ENCODE measurements at regions not wholly inside any gene's neighbourhood (a gene's known extent, or its start where the extent isn't known, plus 50 kb on each side); places are given as distances from the start of the nearest gene placed in this dataset.
"Not testable (repeated sequence)": the region's sequence is repeated elsewhere in the genome, so short reads cannot be mapped to it uniquely, and the experiment has no call there.

DNA sequence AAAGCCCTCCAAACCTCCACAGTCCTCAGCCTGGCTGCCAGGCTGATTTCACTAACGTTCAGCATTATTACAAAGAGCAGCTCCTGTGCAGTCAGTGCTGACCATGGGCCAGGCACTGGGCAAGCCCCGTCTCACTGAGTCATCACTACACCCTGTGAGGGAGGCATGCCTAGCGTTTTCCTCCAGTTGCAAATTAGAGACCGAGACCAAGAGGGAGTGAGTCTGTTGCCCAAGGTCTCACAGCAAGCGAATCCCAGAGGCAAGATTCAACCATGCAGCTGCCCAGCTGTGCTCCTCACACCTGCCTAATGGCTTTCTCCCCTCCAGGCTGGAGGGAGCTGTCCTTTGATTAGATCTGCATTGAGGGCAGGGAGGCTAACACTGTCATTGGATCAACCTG lies 229.3 kb upstream of the LHX5 start:
- H3K4me3 ChIP-seq, result no peak overlapping the region
- H3K27me3 ChIP-seq, result no peaks in the 10 kb centered on the region
- intact Hi-C loops (cut with DNase I; ENCODE audit: low total_unique reads), result no loop called here
- no peaks in the 10 kb centered on the region for H3K4me1 ChIP-seq
- TF ChIP-seq, protein P1, sequence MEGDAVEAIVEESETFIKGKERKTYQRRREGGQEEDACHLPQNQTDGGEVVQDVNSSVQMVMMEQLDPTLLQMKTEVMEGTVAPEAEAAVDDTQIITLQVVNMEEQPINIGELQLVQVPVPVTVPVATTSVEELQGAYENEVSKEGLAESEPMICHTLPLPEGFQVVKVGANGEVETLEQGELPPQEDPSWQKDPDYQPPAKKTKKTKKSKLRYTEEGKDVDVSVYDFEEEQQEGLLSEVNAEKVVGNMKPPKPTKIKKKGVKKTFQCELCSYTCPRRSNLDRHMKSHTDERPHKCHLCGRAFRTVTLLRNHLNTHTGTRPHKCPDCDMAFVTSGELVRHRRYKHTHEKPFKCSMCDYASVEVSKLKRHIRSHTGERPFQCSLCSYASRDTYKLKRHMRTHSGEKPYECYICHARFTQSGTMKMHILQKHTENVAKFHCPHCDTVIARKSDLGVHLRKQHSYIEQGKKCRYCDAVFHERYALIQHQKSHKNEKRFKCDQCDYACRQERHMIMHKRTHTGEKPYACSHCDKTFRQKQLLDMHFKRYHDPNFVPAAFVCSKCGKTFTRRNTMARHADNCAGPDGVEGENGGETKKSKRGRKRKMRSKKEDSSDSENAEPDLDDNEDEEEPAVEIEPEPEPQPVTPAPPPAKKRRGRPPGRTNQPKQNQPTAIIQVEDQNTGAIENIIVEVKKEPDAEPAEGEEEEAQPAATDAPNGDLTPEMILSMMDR (IDR thresholded peaks at IDR 0.05), result no peak
- no peak for TF ChIP-seq POLR2A (IDR thresholded peaks at IDR 0.05)
- no peak overlapping the region for H3K27ac ChIP-seq
- no peaks in the 10 kb centered on the region for H3K9me3 ChIP-seq
- WGBS, 2 donors, result 21 to 29% methylated on average over 3 to 5 of the region's 5 CpGs
- no peaks in the 10 kb centered on the region for H3K36me3 ChIP-seq (ENCODE audit: low read depth, missing control alignments)
- no peak for DNase-seq

DNA sequence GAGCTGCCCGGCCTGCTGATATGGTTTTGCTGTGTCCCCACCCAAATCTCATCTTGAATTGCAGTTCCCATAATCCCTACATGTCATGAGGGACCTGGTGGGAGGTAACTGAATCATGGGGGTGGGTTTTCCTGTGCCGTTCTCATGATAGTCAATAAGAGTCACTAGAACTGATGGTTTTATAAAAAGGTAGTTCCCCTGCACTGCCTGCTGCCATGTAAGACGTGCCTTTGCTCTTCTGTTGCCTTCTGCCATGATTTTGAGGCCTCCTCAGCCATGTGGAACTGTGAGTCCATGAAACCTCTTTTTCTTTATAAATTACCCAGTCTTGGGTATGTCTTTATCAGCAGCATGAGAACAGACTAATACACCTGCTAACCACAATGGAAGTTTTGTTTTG lies 228.3 kb upstream of the LHX5 start:
- H3K9me3 ChIP-seq; DNase-seq; H3K4me1 ChIP-seq; H3K27me3 ChIP-seq; H3K36me3 ChIP-seq (ENCODE audit: low read depth, missing control alignments); H3K27ac ChIP-seq; H3K4me3 ChIP-seq; intact Hi-C loops (cut with DNase I; ENCODE audit: low total_unique reads): not testable (repeated sequence)
- WGBS, 2 donors, result 61 to 74% methylated on average over 3 of the region's 3 CpGs

DNA sequence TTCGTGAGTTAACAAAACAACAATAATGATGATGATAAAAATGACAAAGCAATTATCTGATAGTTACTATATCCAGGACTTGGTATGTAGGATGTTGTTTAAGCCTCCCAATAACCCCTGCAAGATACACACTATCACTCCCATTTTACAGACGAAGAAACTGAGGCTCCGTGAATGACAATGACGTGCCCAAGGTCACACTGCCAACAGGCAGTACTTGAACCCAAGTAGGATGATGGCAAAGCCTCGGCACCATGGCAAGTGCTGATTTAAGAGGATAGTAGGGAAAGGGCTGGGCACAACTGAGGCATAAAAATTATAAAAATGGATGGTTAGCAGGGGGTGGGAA lies 226.8 kb upstream of the LHX5 start:
- DNase-seq, result no peak
- H3K27ac ChIP-seq, result no peak overlapping the region
- no peak overlapping the region for H3K4me3 ChIP-seq
- no peaks in the 10 kb centered on the region for H3K36me3 ChIP-seq (ENCODE audit: low read depth, missing control alignments)
- H3K9me3 ChIP-seq, result no peaks in the 10 kb centered on the region
- no peaks in the 10 kb centered on the region for H3K4me1 ChIP-seq
- WGBS, 2 donors, result 56 to 74% methylated on average over 5 of the region's 5 CpGs
- no peaks in the 10 kb centered on the region for H3K27me3 ChIP-seq
- TF ChIP-seq POLR2A (IDR thresholded peaks at IDR 0.05), result no peak
- TF ChIP-seq, protein P1 (IDR thresholded peaks at IDR 0.05), result no peak
- intact Hi-C loops (cut with DNase I; ENCODE audit: low total_unique reads), result no loop called here

- intact Hi-C loops (cut with DNase I; ENCODE audit: low total_unique reads), result no loop called here
Observed at GRCh38 chr12:113697651-113698509, 226.2 kb upstream of the LHX5 start.

DNA sequence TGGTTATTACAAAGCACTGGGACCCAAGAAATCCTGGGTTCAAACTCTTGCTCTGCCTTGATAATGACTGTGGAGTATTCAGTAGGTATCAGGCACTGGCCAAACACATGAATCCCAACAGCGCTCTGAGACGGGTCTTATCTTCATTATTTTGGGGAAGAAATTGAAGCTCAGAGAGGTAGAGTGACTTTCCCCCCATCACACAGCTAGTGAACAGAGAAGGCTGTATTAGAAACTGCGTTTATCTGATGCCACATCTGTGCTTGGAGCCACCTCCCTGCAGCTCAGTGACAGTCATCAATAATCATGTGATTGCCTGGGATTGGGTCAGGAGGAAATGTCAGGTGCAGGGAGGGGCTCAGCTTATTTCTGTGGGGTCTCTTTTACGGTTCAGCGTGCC lies 225.4 kb upstream of the LHX5 start:
- TF ChIP-seq, protein P1 (IDR thresholded peaks at IDR 0.05), result no peak
- no peak for TF ChIP-seq POLR2A (IDR thresholded peaks at IDR 0.05)
- Histone ChIP-seq H3K9me3 (no peaks in the 10 kb centered on the region), H3K4me1 (peaks cover 3% of the 10 kb centered on the region), H3K27ac (no peak overlapping the region), H3K4me3 (no peak overlapping the region), H3K36me3 (ENCODE audit: low read depth, missing control alignments) (no peaks in the 10 kb centered on the region), H3K27me3 (no peaks in the 10 kb centered on the region)
- intact Hi-C loops (cut with DNase I; ENCODE audit: low total_unique reads), result no loop called here
- WGBS, 2 donors, result 68 to 85% methylated on average over 5 of the region's 5 CpGs
- DNase-seq, result no peak

More at GRCh38 chr12:113697651-113698509, 226.2 kb upstream of the LHX5 start:
- Histone ChIP-seq H3K36me3 (ENCODE audit: low read depth, missing control alignments) (no peaks in the 10 kb centered on the region), H3K4me3 (no peak overlapping the region), H3K9me3 (no peaks in the 10 kb centered on the region), H3K27me3 (no peaks in the 10 kb centered on the region), H3K27ac (no peak overlapping the region), H3K4me1 (peaks cover under 1% of the 10 kb centered on the region)
- 33 to 54% methylated on average over 11 of the region's 11 CpGs for WGBS, 2 donors
- TF ChIP-seq, protein P1 (IDR thresholded peaks at IDR 0.05), result no peak
- no peak for TF ChIP-seq POLR2A (IDR thresholded peaks at IDR 0.05)
- no peak for DNase-seq

All from testis (tissue), 2 donors.